ENCODE measurements at regions not wholly inside any gene's neighbourhood (a gene's known extent, or its start where the extent isn't known, plus 50 kb on each side); places are given as distances from the start of the nearest gene placed in this dataset.

DNA sequence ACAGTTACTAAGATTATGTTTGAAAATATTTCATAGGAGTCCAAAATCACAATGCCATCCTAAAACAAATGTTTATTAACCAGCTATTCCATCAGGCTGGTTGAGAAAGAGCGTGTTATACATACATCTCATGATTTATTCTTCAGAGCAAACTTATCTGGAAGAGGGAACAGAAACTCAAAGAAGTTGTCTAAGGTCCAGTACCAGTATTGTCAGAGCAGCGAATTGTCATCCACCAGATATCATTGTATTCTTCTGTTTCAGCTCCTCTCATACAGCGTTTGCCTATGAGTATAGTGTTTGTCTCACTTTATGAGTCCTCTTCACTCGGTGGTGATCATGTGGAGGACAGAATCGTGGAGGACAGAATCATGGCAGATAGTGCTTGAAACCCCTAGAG is 238.2 kb downstream of the OSR1 start:
- no peak for DNase-seq (ENCODE audit: low spot score)
- in situ Hi-C loops (cut with MboI; ENCODE audit: low pct_unique_long_range_greater_than_20kb, low sequenced_read_pairs, unreplicated experiment) = no loop called here
- TF ChIP-seq, protein P1, sequence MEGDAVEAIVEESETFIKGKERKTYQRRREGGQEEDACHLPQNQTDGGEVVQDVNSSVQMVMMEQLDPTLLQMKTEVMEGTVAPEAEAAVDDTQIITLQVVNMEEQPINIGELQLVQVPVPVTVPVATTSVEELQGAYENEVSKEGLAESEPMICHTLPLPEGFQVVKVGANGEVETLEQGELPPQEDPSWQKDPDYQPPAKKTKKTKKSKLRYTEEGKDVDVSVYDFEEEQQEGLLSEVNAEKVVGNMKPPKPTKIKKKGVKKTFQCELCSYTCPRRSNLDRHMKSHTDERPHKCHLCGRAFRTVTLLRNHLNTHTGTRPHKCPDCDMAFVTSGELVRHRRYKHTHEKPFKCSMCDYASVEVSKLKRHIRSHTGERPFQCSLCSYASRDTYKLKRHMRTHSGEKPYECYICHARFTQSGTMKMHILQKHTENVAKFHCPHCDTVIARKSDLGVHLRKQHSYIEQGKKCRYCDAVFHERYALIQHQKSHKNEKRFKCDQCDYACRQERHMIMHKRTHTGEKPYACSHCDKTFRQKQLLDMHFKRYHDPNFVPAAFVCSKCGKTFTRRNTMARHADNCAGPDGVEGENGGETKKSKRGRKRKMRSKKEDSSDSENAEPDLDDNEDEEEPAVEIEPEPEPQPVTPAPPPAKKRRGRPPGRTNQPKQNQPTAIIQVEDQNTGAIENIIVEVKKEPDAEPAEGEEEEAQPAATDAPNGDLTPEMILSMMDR (IDR thresholded peaks at IDR 0.05; ENCODE audit: extremely low read depth, insufficient read depth, missing control alignments) = no peak

DNA sequence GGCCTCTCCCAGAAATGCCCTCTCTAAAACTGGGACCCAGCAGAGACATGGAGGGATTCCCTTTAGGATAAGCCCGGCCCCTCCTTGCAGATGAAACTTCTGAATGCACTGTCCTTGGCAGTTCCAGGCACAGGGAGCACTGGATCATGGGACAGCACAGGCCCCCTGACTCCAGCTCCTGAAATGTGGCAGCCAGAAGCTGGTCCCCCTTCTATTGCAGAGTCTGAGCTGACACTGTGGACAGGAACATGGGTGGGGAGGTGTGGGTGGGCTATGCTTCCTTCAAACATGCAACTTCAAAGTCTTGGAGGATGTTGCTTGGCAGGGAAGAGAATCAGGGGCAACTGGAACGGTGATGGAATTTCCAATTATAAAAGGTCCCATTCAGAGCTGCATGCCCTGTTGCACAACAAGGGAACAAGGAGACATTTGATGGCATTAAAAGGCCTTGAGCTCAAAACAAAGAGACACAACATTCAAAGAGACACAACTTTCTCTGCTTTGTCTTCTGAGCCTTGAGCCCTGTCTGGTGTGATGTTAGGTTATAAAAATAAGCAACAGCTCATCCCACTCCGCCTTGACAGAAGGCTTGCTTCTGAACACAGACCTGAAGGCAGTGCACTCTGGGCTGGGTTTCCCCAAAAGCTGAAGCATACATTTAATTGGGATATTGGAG is 239.0 kb downstream of the OSR1 start:
- in situ Hi-C loops (cut with MboI; ENCODE audit: low pct_unique_long_range_greater_than_20kb, low sequenced_read_pairs, unreplicated experiment) = no loop called here
- TF ChIP-seq, protein P1 (IDR thresholded peaks at IDR 0.05; ENCODE audit: extremely low read depth, insufficient read depth, missing control alignments) = no peak
- no peak for DNase-seq (ENCODE audit: low spot score)

DNA sequence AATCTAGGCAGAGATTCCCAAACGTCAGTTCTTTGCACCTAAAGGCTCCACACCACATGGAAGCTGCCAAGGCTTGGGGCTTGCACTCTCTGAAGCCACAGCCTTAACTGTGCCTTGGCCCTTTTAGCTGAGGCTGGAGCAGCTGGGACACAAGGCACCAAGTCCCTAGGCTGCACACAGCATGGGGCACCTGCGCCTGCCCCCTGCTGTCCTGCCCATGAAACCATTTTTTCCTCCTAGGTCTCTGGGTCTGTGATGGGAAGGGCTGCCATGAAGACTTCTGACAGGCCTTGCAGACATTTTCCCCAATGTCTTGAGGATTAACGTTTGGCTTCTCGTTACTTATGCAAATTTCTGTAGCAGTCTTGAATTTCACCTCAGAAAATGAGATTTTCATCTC is 241.5 kb downstream of the OSR1 start:
- in situ Hi-C loops (cut with MboI; ENCODE audit: low pct_unique_long_range_greater_than_20kb, low sequenced_read_pairs, unreplicated experiment) = no loop called here
- TF ChIP-seq, protein P1 (IDR thresholded peaks at IDR 0.05; ENCODE audit: extremely low read depth, insufficient read depth, missing control alignments) = peak; percentile 13
- DNase-seq (ENCODE audit: low spot score) = no peak

DNA sequence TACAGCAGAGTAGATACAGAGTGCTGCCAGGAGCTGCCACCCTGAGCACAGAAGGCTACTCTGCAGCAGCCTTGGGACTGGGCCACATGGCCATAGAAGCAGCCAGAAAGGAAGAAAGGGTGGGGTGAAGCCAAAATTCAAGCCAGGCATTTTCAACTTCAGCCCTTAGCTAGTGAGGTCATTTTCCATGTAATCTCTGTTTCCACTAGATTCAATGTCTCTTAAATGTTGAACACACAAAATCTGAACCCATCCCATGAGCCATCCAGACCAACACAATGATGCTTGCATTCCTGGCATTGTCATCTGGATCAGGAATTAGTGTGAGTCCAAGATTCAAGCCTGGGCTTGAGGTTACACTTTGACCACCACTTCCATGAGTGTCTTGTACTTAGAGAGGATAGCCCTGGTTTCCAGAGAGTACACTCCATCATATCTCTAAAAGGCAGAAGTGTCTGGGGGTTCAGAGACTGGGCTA is 243.6 kb downstream of the OSR1 start:
- TF ChIP-seq, protein P1 (IDR thresholded peaks at IDR 0.05; ENCODE audit: extremely low read depth, insufficient read depth, missing control alignments) = no peak
- no peak for DNase-seq (ENCODE audit: low spot score)
- in situ Hi-C loops (cut with MboI; ENCODE audit: low pct_unique_long_range_greater_than_20kb, low sequenced_read_pairs, unreplicated experiment) = no loop called here

DNA sequence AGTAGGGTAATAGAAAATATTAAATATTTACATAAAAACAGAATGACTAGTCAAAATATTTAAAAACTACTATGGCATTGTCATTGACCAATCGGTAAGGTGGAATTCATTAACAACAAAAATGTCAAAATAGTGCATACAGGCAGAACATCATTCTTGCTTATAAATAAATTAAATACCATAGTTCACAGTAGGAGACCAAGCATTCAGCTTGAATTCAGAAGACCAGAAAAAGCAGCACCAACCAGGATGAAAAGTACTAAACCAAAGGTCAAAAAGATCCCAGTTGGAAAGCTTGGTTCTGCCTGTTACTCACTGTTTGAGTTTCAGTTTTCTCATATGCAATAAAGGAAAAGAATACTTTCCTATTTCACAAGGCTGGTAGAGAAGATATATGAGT is 244.3 kb downstream of the OSR1 start:
- TF ChIP-seq, protein P1 (IDR thresholded peaks at IDR 0.05; ENCODE audit: extremely low read depth, insufficient read depth, missing control alignments) = no peak
- in situ Hi-C loops (cut with MboI; ENCODE audit: low pct_unique_long_range_greater_than_20kb, low sequenced_read_pairs, unreplicated experiment) = no loop called here
- DNase-seq (ENCODE audit: low spot score) = no peak

DNA sequence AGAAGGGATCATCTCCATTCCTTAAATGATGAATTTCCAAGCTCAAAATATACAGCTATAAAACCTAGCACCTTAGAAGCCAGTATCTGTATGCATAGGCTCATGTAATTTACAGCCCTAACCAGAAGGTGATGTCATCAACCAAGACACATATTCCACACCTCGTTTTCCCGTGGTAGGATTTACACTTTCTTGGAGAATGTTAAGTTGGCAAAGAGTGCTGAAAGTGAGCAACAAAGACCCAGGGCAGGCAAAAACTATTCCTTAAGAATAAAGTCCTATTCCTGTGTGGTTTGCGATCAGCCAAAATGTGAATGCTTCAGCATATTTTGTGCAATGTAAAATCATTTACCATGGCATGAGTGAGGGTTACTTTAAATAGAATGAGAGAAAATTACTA is 247.1 kb downstream of the OSR1 start:
- no peak for DNase-seq (ENCODE audit: low spot score)
- in situ Hi-C loops (cut with MboI; ENCODE audit: low pct_unique_long_range_greater_than_20kb, low sequenced_read_pairs, unreplicated experiment) = no loop called here
- TF ChIP-seq, protein P1 (IDR thresholded peaks at IDR 0.05; ENCODE audit: extremely low read depth, insufficient read depth, missing control alignments) = no peak
